CD4-positive, alpha-beta T cell treated with Interleukin-17A for 4 hours (primary cell): ENCODE measurements at regions not wholly inside any gene's neighbourhood (a gene's known extent, or its start where the extent isn't known, plus 50 kb on each side); places are given as distances from the start of the nearest gene placed in this dataset.

Experiments used
- DNase-seq: peaks from one replicate; pipeline ENCODE4 v3.0.0-alpha.2; 2020; ENCODE audit warnings: mixed read lengths

GRCh38 chr1:30063621-30064280 lies 659.6 kb downstream of the MATN1 start:
- DNase-seq: no peak

- DNase-seq: no peak
Observed at GRCh38 chr1:30061292-30062220, 661.8 kb downstream of the MATN1 start.

- DNase-seq: no peak
Observed at GRCh38 chr1:30060738-30061137, 662.6 kb downstream of the MATN1 start.

GRCh38 chr1:30058970-30059369 lies 664.4 kb downstream of the MATN1 start:
- no peak for DNase-seq

GRCh38 chr1:30054126-30054525 lies 669.3 kb downstream of the MATN1 start:
- no peak for DNase-seq

GRCh38 chr1:30052178-30052577 lies 671.2 kb downstream of the MATN1 start:
- no peak for DNase-seq

- DNase-seq: no peak
Observed at GRCh38 chr1:30051777-30052176, 671.6 kb downstream of the MATN1 start.

- no peak for DNase-seq
Observed at GRCh38 chr1:30049748-30050296, 673.6 kb downstream of the MATN1 start.

GRCh38 chr1:30048905-30049304 lies 674.5 kb downstream of the MATN1 start:
- DNase-seq: no peak

- DNase-seq: no peak
Observed at GRCh38 chr1:30047576-30047975, 675.8 kb downstream of the MATN1 start.

- no peak for DNase-seq
Observed at GRCh38 chr1:30046751-30047150, 676.6 kb downstream of the MATN1 start.

- DNase-seq: no peak
Observed at GRCh38 chr1:30045304-30046090, 677.9 kb downstream of the MATN1 start.

GRCh38 chr1:30044656-30045144 lies 678.7 kb downstream of the MATN1 start:
- no peak for DNase-seq

- no peak for DNase-seq
Observed at GRCh38 chr1:30043731-30044408, 679.5 kb downstream of the MATN1 start.

- DNase-seq: no peak
Observed at GRCh38 chr1:30043256-30043655, 680.1 kb downstream of the MATN1 start.

- DNase-seq: no peak
Observed at GRCh38 chr1:30042438-30043147, 680.8 kb downstream of the MATN1 start.

GRCh38 chr1:30041741-30042437 lies 681.5 kb downstream of the MATN1 start:
- DNase-seq: no peak

- DNase-seq: no peak
Observed at GRCh38 chr1:30040081-30041019, 683.0 kb downstream of the MATN1 start.

- DNase-seq: no peak
Observed at GRCh38 chr1:30039354-30040080, 683.9 kb downstream of the MATN1 start.
